ENCODE measurements at regions not wholly inside any gene's neighbourhood (a gene's known extent, or its start where the extent isn't known, plus 50 kb on each side); places are given as distances from the start of the nearest gene placed in this dataset.

DNA sequence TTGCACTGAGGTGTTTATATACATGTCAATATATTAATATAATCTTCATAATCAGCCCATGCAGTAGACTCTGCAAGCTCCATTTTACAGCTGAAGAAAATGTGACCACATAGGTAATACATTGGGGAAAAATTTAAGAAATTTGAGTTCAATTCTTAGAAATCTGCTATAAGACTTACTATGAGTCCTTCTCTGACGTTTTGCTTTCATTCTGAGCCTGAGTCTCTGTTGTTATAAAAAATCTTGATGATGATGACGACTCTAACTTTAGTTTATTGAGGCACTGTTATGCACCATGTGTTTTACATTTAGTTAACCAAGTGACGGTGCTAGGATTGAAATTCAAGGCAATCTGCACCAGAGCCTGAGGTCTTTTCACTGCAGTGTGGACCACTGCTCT lies 370.3 kb upstream of the PPP1R2C start:
- TF ChIP-seq, protein P1, sequence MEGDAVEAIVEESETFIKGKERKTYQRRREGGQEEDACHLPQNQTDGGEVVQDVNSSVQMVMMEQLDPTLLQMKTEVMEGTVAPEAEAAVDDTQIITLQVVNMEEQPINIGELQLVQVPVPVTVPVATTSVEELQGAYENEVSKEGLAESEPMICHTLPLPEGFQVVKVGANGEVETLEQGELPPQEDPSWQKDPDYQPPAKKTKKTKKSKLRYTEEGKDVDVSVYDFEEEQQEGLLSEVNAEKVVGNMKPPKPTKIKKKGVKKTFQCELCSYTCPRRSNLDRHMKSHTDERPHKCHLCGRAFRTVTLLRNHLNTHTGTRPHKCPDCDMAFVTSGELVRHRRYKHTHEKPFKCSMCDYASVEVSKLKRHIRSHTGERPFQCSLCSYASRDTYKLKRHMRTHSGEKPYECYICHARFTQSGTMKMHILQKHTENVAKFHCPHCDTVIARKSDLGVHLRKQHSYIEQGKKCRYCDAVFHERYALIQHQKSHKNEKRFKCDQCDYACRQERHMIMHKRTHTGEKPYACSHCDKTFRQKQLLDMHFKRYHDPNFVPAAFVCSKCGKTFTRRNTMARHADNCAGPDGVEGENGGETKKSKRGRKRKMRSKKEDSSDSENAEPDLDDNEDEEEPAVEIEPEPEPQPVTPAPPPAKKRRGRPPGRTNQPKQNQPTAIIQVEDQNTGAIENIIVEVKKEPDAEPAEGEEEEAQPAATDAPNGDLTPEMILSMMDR (optimal IDR thresholded peaks at IDR 0.05 in 1 of 3, IDR thresholded peaks at IDR 0.05 in 1 of 3, conservative IDR thresholded peaks at IDR 0.05 in 1 of 3; ENCODE audit: extremely low read depth in 1 of 3, insufficient read depth in 2 of 3, low read length in 3 of 3): no peak
- TF ChIP-seq EZH2 (IDR thresholded peaks at IDR 0.05; ENCODE audit: low read length): no peak
